Erythroblast (primary cell): ENCODE measurements at regions not wholly inside any gene's neighbourhood (a gene's known extent, or its start where the extent isn't known, plus 50 kb on each side); places are given as distances from the start of the nearest gene placed in this dataset.

Experiments used
- GATA1 ChIP-seq: IDR thresholded peaks from 2 replicates; pipeline ENCODE4 v1.6.1; 2011; ENCODE audit warnings: low read depth, mild to moderate bottlenecking, control low read depth, low read length, moderate library complexity
- POLR2A ChIP-seq: IDR thresholded peaks from 2 replicates; pipeline ENCODE4 v1.6.1; 2011; ENCODE audit warnings: mild to moderate bottlenecking, low read length

- TF ChIP-seq POLR2A (no peak), GATA1 (no peak)
These were observed 117.1 kb downstream of the LINC00237 start for GRCh38 chr20:20989081-20989480.
